Skeletal muscle tissue (tissue), 3 donors: ENCODE measurements at regions not wholly inside any gene's neighbourhood (a gene's known extent, or its start where the extent isn't known, plus 50 kb on each side); places are given as distances from the start of the nearest gene placed in this dataset.
"Not testable (repeated sequence)": the region's sequence is repeated elsewhere in the genome, so short reads cannot be mapped to it uniquely, and the experiment has no call there.

Experiments used
- H3K27ac ChIP-seq: one replicate; pipeline ENCODE4 v1.7.0; 2013; ENCODE audit warnings: mild to moderate bottlenecking, low read depth, low read length, inconsistent platforms
- H3K27me3 ChIP-seq, 3 donors: one replicate each; pipeline ENCODE4 v1.7.0; 2013; ENCODE audit warnings: low read length in 3 of 3; ENCODE audit not compliant: control insufficient read depth in 3 of 3, insufficient read depth in 3 of 3
- H3K36me3 ChIP-seq, 3 donors: one replicate each; pipeline ENCODE4 v1.7.0; 2013; ENCODE audit warnings: low read length in 3 of 3; ENCODE audit not compliant: control insufficient read depth in 3 of 3, insufficient read depth in 3 of 3
- H3K4me1 ChIP-seq, 3 donors: one replicate each; pipeline ENCODE4 v1.7.0; 2013; ENCODE audit warnings: low read length in 3 of 3, mild to moderate bottlenecking in 3 of 3; ENCODE audit not compliant: control insufficient read depth in 3 of 3, insufficient read depth in 3 of 3
- H3K4me3 ChIP-seq, 3 donors: one replicate each; pipeline ENCODE4 v1.7.0; 2013; ENCODE audit warnings: low read length in 3 of 3
- H3K9ac ChIP-seq, 3 donors: one replicate each; pipeline ENCODE4 v1.7.0; 2013; ENCODE audit warnings: low read length in 3 of 3, mild to moderate bottlenecking in 3 of 3, moderate library complexity in 2 of 3, low read depth in 1 of 3
- H3K9me3 ChIP-seq, 3 donors: one replicate each; pipeline ENCODE4 v1.7.0; 2013; ENCODE audit warnings: low read length in 3 of 3; ENCODE audit not compliant: control insufficient read depth in 3 of 3
- donor health status: Osteomylitis.

GRCh38 chr1:238438311-238439270 is 547.9 kb upstream of the ZP4 start:
- H3K27ac ChIP-seq = no peak overlapping the region
- H3K27me3 ChIP-seq = no peaks in the 10 kb centered on the region
- no peak overlapping the region for H3K4me3 ChIP-seq
- no peak overlapping the region for H3K9ac ChIP-seq
- no peaks in the 10 kb centered on the region for H3K4me1 ChIP-seq
- no peaks in the 10 kb centered on the region for H3K36me3 ChIP-seq
- H3K9me3 ChIP-seq = no peaks in the 10 kb centered on the region

- H3K4me1 ChIP-seq, H3K27me3 ChIP-seq: not testable (repeated sequence)
Measured at GRCh38 chr1:238429703-238430102, 539.0 kb upstream of the ZP4 start.

GRCh38 chr1:238419209-238419608 is 528.5 kb upstream of the ZP4 start:
- Histone ChIP-seq H3K36me3 (no peaks in the 10 kb centered on the region), H3K27ac (no peak overlapping the region), H3K9ac (no peak overlapping the region), H3K4me3 (no peak overlapping the region), H3K9me3 (peaks cover 0 to 2% (median 0%) of the 10 kb centered on the region in 3 donors), H3K4me1 (no peaks in the 10 kb centered on the region), H3K27me3 (no peaks in the 10 kb centered on the region)

More at GRCh38 chr1:238429703-238430102, 539.0 kb upstream of the ZP4 start:
- not testable (repeated sequence) for H3K36me3 ChIP-seq, H3K27ac ChIP-seq, H3K9me3 ChIP-seq, H3K4me3 ChIP-seq, H3K9ac ChIP-seq

GRCh38 chr1:238409932-238410331 is 519.2 kb upstream of the ZP4 start:
- Histone ChIP-seq H3K4me3 (no peak overlapping the region), H3K4me1 (no peaks in the 10 kb centered on the region), H3K9ac (no peak overlapping the region)

GRCh38 chr1:238409191-238409850 is 518.6 kb upstream of the ZP4 start:
- Histone ChIP-seq H3K36me3 (no peaks in the 10 kb centered on the region), H3K9me3 (no peaks in the 10 kb centered on the region), H3K4me1 (no peaks in the 10 kb centered on the region), H3K27ac (no peak overlapping the region), H3K27me3 (no peaks in the 10 kb centered on the region), H3K9ac (no peak overlapping the region), H3K4me3 (no peak overlapping the region)

More at GRCh38 chr1:238409932-238410331, 519.2 kb upstream of the ZP4 start:
- H3K27ac ChIP-seq = no peak overlapping the region
- no peaks in the 10 kb centered on the region for H3K36me3 ChIP-seq
- H3K9me3 ChIP-seq = no peaks in the 10 kb centered on the region
- H3K27me3 ChIP-seq = no peaks in the 10 kb centered on the region

GRCh38 chr1:238408737-238409136 is 518.0 kb upstream of the ZP4 start:
- H3K4me1 ChIP-seq = no peaks in the 10 kb centered on the region

GRCh38 chr1:238406098-238406860 is 515.6 kb upstream of the ZP4 start:
- Histone ChIP-seq H3K4me1 (no peaks in the 10 kb centered on the region), H3K4me3 (no peak overlapping the region), H3K27me3 (no peaks in the 10 kb centered on the region), H3K9ac (no peak overlapping the region), H3K27ac (no peak overlapping the region), H3K36me3 (no peaks in the 10 kb centered on the region), H3K9me3 (no peaks in the 10 kb centered on the region)

More at GRCh38 chr1:238408737-238409136, 518.0 kb upstream of the ZP4 start:
- H3K27ac ChIP-seq = no peak overlapping the region
- H3K9ac ChIP-seq = no peak overlapping the region
- no peaks in the 10 kb centered on the region for H3K27me3 ChIP-seq
- H3K9me3 ChIP-seq = no peaks in the 10 kb centered on the region
- no peak overlapping the region for H3K4me3 ChIP-seq
- H3K36me3 ChIP-seq = no peaks in the 10 kb centered on the region

- no peaks in the 10 kb centered on the region for H3K36me3 ChIP-seq
- no peaks in the 10 kb centered on the region for H3K4me1 ChIP-seq
- no peak overlapping the region for H3K27ac ChIP-seq
- H3K9me3 ChIP-seq = no peaks in the 10 kb centered on the region
- no peak overlapping the region for H3K9ac ChIP-seq
- H3K27me3 ChIP-seq = no peaks in the 10 kb centered on the region
- no peak overlapping the region for H3K4me3 ChIP-seq
Measured at GRCh38 chr1:238404921-238405320, 514.2 kb upstream of the ZP4 start.

- Histone ChIP-seq H3K36me3 (no peaks in the 10 kb centered on the region), H3K4me3 (no peak overlapping the region), H3K9me3 (no peaks in the 10 kb centered on the region), H3K9ac (no peak overlapping the region), H3K27me3 (no peaks in the 10 kb centered on the region), H3K27ac (no peak overlapping the region), H3K4me1 (no peaks in the 10 kb centered on the region)
Measured at GRCh38 chr1:238404481-238404880, 513.8 kb upstream of the ZP4 start.
